Tibial nerve (tissue), 4 donors: ENCODE measurements at regions not wholly inside any gene's neighbourhood (a gene's known extent, or its start where the extent isn't known, plus 50 kb on each side); places are given as distances from the start of the nearest gene placed in this dataset.

Experiments used
- EP300 ChIP-seq, 2 donors: sonication (generic); formaldehyde crosslinking; IDR thresholded peaks; one replicate each; pipeline ENCODE4 v1.6.1; 2017; ENCODE audit warnings: antibody characterized with exemption in 2 of 2, mild to moderate bottlenecking in 1 of 2
- TF ChIP-seq, protein P1 (sequence below), 5 experiments: fragments of 200-600 bp in 3 of 5; fragments of 450-650 bp in 2 of 5; sonication (generic) in 3 of 5; IDR thresholded peaks; one replicate each; pipeline ENCODE4 v1.5.1; 2016 to 2019; ENCODE audit warnings: antibody characterized with exemption in 5 of 5, mild to moderate bottlenecking in 3 of 5, moderate library complexity in 2 of 5

DNA sequence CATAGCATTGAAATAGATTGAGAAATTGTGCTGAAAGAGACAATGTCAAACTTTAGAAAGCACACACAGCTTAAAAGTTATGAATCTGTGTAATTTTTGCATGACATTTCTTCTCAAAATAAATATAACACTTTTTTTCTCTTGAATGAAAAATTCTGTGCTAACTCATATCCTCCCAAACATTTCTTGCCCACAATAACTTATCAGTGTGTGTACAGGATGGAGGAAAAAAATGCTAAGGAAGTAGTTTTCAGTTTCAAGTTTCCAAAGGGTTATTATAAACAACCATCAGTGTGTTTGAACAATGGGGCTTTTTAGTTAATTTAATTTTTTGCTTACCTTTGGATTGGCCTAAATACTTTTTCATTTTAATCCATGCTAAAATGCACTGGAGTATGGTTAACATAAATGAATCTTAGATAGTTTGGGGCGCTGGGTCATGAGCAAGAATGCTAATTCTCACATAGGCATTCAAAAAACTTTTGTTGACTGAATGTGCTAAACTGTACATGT is 82.9 kb upstream of the ARHGAP20 start:
- TF ChIP-seq EP300 (IDR thresholded peaks at IDR 0.05) = no peak
- TF ChIP-seq, protein P1, sequence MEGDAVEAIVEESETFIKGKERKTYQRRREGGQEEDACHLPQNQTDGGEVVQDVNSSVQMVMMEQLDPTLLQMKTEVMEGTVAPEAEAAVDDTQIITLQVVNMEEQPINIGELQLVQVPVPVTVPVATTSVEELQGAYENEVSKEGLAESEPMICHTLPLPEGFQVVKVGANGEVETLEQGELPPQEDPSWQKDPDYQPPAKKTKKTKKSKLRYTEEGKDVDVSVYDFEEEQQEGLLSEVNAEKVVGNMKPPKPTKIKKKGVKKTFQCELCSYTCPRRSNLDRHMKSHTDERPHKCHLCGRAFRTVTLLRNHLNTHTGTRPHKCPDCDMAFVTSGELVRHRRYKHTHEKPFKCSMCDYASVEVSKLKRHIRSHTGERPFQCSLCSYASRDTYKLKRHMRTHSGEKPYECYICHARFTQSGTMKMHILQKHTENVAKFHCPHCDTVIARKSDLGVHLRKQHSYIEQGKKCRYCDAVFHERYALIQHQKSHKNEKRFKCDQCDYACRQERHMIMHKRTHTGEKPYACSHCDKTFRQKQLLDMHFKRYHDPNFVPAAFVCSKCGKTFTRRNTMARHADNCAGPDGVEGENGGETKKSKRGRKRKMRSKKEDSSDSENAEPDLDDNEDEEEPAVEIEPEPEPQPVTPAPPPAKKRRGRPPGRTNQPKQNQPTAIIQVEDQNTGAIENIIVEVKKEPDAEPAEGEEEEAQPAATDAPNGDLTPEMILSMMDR (IDR thresholded peaks at IDR 0.05) = no peak
